Mesendoderm (in vitro differentiated cells): ENCODE measurements at regions not wholly inside any gene's neighbourhood (a gene's known extent, or its start where the extent isn't known, plus 50 kb on each side); places are given as distances from the start of the nearest gene placed in this dataset.
A peak's percentile ranks its signal among the peaks of the same experiment; 100 is the strongest.

Source experiments
- DNase-seq: peaks from one replicate; pipeline ENCODE4 v3.0.0; 2013
- H2AK5ac ChIP-seq: 2 replicates; pipeline ENCODE4 v1.6.1; 2013; ENCODE audit warnings: low read length, inconsistent platforms
- H2BK120ac ChIP-seq: 2 replicates; pipeline ENCODE4 v1.6.1; 2013; ENCODE audit warnings: low read depth, mild to moderate bottlenecking, low read length, moderate library complexity, mixed read lengths
- H2BK15ac ChIP-seq: replicated peaks from 2 replicates; pipeline ENCODE4 v1.6.1; 2013; ENCODE audit warnings: low read depth, mild to moderate bottlenecking, moderate library complexity
- H2BK5ac ChIP-seq: 2 replicates; pipeline ENCODE4 v1.6.1; 2013; ENCODE audit warnings: low read length, inconsistent platforms
- H3K18ac ChIP-seq: 2 replicates; pipeline ENCODE4 v1.6.1; 2013; ENCODE audit warnings: mild to moderate bottlenecking, low read length, mixed read lengths
- H3K23ac ChIP-seq: one replicate; pipeline ENCODE4 v1.6.1; 2013; ENCODE audit warnings: low read length
- H3K27ac ChIP-seq: 2 replicates; pipeline ENCODE4 v1.5.1; 2013; ENCODE audit warnings: low read depth, mild to moderate bottlenecking, inconsistent platforms, low read length, moderate library complexity
- H3K27me3 ChIP-seq: 2 replicates; pipeline ENCODE4 v1.6.1; 2013; ENCODE audit warnings: low read length, control low read depth, mild to moderate bottlenecking, inconsistent platforms; ENCODE audit not compliant: insufficient read depth, poor library complexity
- H3K36me3 ChIP-seq: 2 replicates; pipeline ENCODE4 v1.6.1; 2013; ENCODE audit warnings: low read length, inconsistent platforms; ENCODE audit not compliant: control insufficient read depth, insufficient read depth
- H3K4ac ChIP-seq: one replicate; pipeline ENCODE4 v1.6.1; 2013; ENCODE audit warnings: low read depth, mild to moderate bottlenecking, low read length, moderate library complexity
- H3K4me1 ChIP-seq: 2 replicates; pipeline ENCODE4 v1.6.1; 2013; ENCODE audit warnings: low read depth, low read length, inconsistent platforms; ENCODE audit not compliant: control insufficient read depth
- H3K4me2 ChIP-seq: 2 replicates; pipeline ENCODE4 v1.6.1; 2013; ENCODE audit warnings: low read length
- H3K4me3 ChIP-seq: 2 replicates; pipeline ENCODE4 v1.5.1; 2013; ENCODE audit warnings: mild to moderate bottlenecking, low read length
- H3K56ac ChIP-seq: one replicate; pipeline ENCODE4 v1.6.1; 2013; ENCODE audit warnings: low read length
- H3K79me1 ChIP-seq: 2 replicates; pipeline ENCODE4 v1.6.1; 2013; ENCODE audit warnings: low read length, inconsistent platforms
- H3K79me2 ChIP-seq: 2 replicates; pipeline ENCODE4 v1.6.1; 2013; ENCODE audit warnings: mild to moderate bottlenecking, low read length; ENCODE audit not compliant: control insufficient read depth, insufficient read depth
- H3K9ac ChIP-seq: 2 replicates; pipeline ENCODE4 v1.6.1; 2013; ENCODE audit warnings: low read length, inconsistent platforms
- H4K5ac ChIP-seq: one replicate; pipeline ENCODE4 v1.6.1; 2013; ENCODE audit warnings: low read length
- H4K8ac ChIP-seq: one replicate; pipeline ENCODE4 v1.6.1; 2013; ENCODE audit warnings: low read depth, mild to moderate bottlenecking, control low read depth, low read length, moderate library complexity
- WGBS: extraction: QIAGEN DNeasy Blood & Tissue Kit; methylation state at CpG from one replicate; pipeline ENCODE4 v1.1.7; 2013; ENCODE audit warnings: low lambda C conversion rate, missing lambda C conversion rate; ENCODE audit not compliant: insufficient coverage; ENCODE audit errors: extremely low coverage; 5-methylcytosine and 5-hydroxymethylcytosine counted together

DNA sequence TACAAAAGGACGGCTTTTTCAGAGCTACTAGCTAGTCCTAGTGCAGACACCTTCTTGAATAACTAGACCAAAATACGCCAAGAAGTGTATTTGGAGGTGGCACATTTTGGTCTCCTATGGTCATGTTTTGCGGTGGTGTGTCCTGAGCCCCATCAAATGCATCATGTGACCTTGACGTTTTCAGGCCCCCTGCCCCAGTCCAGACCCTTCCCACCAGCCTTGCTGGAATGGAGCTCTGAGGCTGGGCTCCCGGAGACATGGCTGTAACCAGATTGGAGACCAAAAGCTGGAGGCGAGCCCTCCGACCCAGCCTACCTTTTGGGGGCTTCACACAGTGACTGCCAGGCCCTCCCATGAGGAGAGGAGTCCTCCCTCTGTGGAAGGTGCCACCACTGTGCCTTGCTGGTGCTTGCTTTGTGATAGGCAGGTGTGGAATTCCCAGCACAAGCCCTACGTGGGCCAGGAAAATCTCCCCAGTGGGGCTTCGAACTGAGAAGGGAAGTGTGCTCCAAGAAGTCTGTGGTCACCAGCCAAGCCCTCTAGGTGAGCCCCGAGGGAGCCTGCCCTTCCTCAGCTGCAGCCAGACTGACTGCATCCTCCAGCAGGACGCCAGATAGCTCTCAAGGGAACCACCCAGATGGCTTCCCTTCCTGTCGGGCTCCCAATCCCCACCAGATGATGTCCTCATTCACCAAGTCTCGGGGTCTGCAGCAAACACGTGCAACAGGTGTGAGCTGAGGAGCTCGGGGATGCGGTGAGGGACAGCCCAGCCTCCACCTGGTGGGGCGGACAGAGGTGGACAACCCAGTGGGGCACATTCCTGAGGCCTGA, 126.2 kb downstream of the ASB7 start:
- Histone ChIP-seq H2BK120ac (no peak overlapping the region), H3K27ac (no peak overlapping the region), H3K4me1 (no peaks in the 10 kb centered on the region), H4K5ac (no peak overlapping the region), H3K4me3 (no peak overlapping the region), H3K4ac (no peak overlapping the region), H3K79me1 (no peaks in the 10 kb centered on the region), H3K36me3 (no peaks in the 10 kb centered on the region), H3K79me2 (no peaks in the 10 kb centered on the region), H2BK15ac (no peak overlapping the region), H3K4me2 (no peak overlapping the region), H3K18ac (no peak overlapping the region), H3K23ac (no peak overlapping the region), H3K9ac (no peak overlapping the region), H4K8ac (no peak overlapping the region), H2AK5ac (no peak overlapping the region), H3K27me3 (no peaks in the 10 kb centered on the region), H2BK5ac (no peak overlapping the region), H3K56ac (no peak overlapping the region)
- WGBS: no CpG with 5 or more reads among the region's 17 CpGs
- peak; percentile 31 for DNase-seq

DNA sequence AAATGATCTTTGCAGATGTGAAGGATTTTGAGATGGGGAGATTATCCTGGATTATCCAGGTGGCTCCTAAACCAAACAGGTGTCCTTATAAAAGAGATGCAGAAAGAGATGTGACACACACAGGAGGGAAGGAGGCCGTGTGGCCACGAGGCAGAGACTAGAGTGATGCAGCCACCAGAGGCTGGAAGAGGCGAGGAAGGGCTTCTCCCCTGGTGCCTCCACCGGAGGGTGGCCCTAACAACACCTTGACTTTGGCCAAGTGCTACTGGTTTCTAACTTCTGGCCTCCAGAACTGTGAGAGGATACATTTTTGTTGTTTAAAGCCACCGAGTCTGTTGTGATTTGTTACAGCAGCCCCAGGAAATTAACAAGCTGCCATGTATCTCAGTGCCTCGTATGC, 127.1 kb downstream of the ASB7 start:
- no peaks in the 10 kb centered on the region for H3K27me3 ChIP-seq
- H2BK15ac ChIP-seq: no peak overlapping the region
- no peak for DNase-seq
- no peak overlapping the region for H2BK120ac ChIP-seq
- no peak overlapping the region for H3K23ac ChIP-seq
- no peak overlapping the region for H3K27ac ChIP-seq
- H3K18ac ChIP-seq: no peak overlapping the region
- no peak overlapping the region for H4K8ac ChIP-seq
- WGBS: no CpG with 5 or more reads among the region's 6 CpGs
- H3K4me3 ChIP-seq: no peak overlapping the region
- H3K4me1 ChIP-seq: no peaks in the 10 kb centered on the region
- no peak overlapping the region for H3K9ac ChIP-seq
- H3K79me2 ChIP-seq: no peaks in the 10 kb centered on the region
- H3K4me2 ChIP-seq: no peak overlapping the region
- no peak overlapping the region for H2BK5ac ChIP-seq
- H3K36me3 ChIP-seq: no peaks in the 10 kb centered on the region
- H2AK5ac ChIP-seq: no peak overlapping the region
- no peaks in the 10 kb centered on the region for H3K79me1 ChIP-seq
- H3K56ac ChIP-seq: no peak overlapping the region
- no peak overlapping the region for H4K5ac ChIP-seq
- no peak overlapping the region for H3K4ac ChIP-seq

DNA sequence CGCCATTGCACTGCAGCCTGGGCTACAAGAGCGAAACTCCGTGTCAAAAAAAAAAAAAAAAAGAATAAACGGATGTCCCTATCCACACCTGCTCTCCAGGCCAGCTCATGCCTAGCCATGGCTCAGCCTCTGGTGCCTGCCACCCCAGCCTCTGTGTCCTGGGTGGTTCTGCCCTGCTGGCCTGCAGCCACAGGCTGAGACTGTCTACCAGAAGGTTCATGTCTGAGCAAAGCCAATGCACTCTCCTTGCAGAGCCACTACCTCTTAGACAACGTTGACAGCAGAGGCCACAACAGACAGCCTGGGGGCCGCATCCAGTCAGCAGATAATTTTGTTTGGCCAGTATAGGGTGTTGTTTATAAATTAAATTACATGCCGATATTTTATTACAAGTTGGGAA, 127.7 kb downstream of the ASB7 start:
- H3K23ac ChIP-seq: no peak overlapping the region
- no peak overlapping the region for H2BK120ac ChIP-seq
- no peaks in the 10 kb centered on the region for H3K79me1 ChIP-seq
- no peaks in the 10 kb centered on the region for H3K36me3 ChIP-seq
- H3K27me3 ChIP-seq: no peaks in the 10 kb centered on the region
- no peak overlapping the region for H3K4ac ChIP-seq
- H3K18ac ChIP-seq: no peak overlapping the region
- no peak overlapping the region for H2AK5ac ChIP-seq
- no peak overlapping the region for H3K4me3 ChIP-seq
- no peak for DNase-seq
- H3K4me2 ChIP-seq: no peak overlapping the region
- no peak overlapping the region for H2BK15ac ChIP-seq
- WGBS: no CpG with 5 or more reads among the region's 7 CpGs
- no peak overlapping the region for H4K8ac ChIP-seq
- no peak overlapping the region for H4K5ac ChIP-seq
- H3K27ac ChIP-seq: no peak overlapping the region
- no peaks in the 10 kb centered on the region for H3K4me1 ChIP-seq
- H3K9ac ChIP-seq: no peak overlapping the region
- H3K56ac ChIP-seq: no peak overlapping the region
- no peaks in the 10 kb centered on the region for H3K79me2 ChIP-seq
- no peak overlapping the region for H2BK5ac ChIP-seq

DNA sequence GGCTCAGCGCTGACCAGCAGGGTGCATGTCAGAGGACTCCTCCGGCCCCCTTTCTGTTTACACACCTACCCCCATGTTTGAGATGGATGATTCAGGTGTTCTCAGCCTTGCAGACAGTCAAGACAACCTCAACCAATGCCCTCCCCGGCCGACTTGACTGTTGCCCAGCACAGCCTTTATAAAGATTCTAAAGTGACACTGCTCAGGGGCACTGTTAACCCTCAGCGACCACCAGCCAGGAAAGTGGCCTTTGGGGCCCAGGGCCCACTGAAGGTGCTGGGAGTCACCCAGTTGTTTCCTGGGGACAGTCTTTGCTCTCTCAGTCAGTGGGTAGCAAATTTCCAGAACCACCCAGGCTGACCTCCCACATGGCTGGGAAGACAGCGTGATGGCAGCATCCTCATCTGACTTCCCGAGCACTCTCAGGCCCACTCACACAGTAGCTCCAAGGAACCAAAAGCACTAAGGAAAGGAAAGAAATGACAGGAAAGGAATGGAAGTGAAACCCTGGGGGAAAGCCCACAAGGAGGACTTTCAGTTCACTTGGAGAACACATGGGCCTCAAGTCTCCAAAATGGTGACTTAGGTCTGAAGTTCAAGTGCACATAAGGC, 128.4 kb downstream of the ASB7 start:
- H2BK15ac ChIP-seq: no peak overlapping the region
- WGBS: no CpG with 5 or more reads among the region's 7 CpGs
- H3K79me2 ChIP-seq: no peaks in the 10 kb centered on the region

DNA sequence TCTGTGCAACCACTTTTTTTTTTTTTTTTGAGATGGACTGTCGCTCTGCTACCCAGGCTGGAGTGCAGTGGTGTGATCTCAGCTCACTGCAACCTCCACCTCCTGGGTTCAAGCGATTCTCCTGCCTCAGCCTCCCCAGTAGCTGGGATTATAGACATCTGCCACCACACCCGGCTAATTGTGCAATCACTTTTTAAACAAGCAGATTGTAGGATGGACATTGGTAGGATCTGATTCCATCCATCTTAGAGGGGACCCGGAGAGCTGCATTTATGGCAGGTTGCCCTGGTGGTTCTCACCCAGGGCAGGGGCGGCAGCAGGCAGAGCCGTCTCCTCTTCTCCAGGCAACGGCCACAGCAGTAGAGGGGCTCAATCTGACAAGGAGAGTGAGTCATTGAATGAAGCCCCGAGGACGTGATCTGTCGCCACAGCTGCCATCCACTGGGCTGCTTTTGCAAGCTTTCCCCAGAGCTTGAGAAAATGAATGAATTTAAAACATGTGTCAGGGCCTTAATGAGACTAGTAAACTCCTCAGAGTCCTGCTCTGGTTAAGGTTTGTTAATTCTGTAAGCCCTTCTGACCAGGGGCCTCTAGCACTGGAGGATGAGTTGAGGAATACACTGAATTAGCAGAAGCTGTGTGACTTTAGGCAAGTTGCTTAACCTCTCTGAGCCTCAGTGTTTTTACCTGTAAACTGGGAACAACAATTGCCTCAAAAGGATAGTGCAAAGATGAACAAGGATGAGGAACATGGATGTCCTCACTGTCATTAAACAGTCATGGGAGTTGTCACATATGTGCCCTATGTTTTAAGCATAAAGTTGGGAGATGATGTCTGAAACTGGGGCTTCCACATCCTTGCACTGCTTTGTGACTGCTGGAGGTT, 129.1 kb downstream of the ASB7 start:
- H3K27ac ChIP-seq: no peak overlapping the region
- H2BK120ac ChIP-seq: no peak overlapping the region
- WGBS: no CpG with 5 or more reads among the region's 10 CpGs
- no peaks in the 10 kb centered on the region for H3K27me3 ChIP-seq
- H3K56ac ChIP-seq: no peak overlapping the region
- H4K8ac ChIP-seq: no peak overlapping the region
- DNase-seq: peak; percentile 43
- no peak overlapping the region for H3K4me3 ChIP-seq
- no peak overlapping the region for H3K9ac ChIP-seq
- no peak overlapping the region for H3K23ac ChIP-seq
- H3K79me1 ChIP-seq: no peaks in the 10 kb centered on the region
- H3K4me1 ChIP-seq: no peaks in the 10 kb centered on the region
- no peak overlapping the region for H2BK5ac ChIP-seq
- no peak overlapping the region for H3K4me2 ChIP-seq
- no peak overlapping the region for H3K4ac ChIP-seq
- H3K18ac ChIP-seq: no peak overlapping the region
- H3K79me2 ChIP-seq: no peaks in the 10 kb centered on the region
- H2BK15ac ChIP-seq: no peak overlapping the region
- no peak overlapping the region for H2AK5ac ChIP-seq
- no peak overlapping the region for H4K5ac ChIP-seq
- no peaks in the 10 kb centered on the region for H3K36me3 ChIP-seq

More for the DNA sequence above, 128.4 kb downstream of the ASB7 start:
- H3K4me3 ChIP-seq: no peak overlapping the region
- H3K27me3 ChIP-seq: no peaks in the 10 kb centered on the region
- H3K79me1 ChIP-seq: no peaks in the 10 kb centered on the region
- no peak overlapping the region for H4K5ac ChIP-seq
- no peak overlapping the region for H4K8ac ChIP-seq
- no peak overlapping the region for H2AK5ac ChIP-seq
- H3K23ac ChIP-seq: no peak overlapping the region
- DNase-seq: no peak
- no peak overlapping the region for H3K4ac ChIP-seq
- H3K9ac ChIP-seq: no peak overlapping the region
- H2BK5ac ChIP-seq: no peak overlapping the region
- no peaks in the 10 kb centered on the region for H3K36me3 ChIP-seq
- H3K4me2 ChIP-seq: no peak overlapping the region
- no peaks in the 10 kb centered on the region for H3K4me1 ChIP-seq
- no peak overlapping the region for H3K27ac ChIP-seq
- H3K56ac ChIP-seq: no peak overlapping the region
- no peak overlapping the region for H3K18ac ChIP-seq
- H2BK120ac ChIP-seq: no peak overlapping the region
